ENCODE measurements at regions not wholly inside any gene's neighbourhood (a gene's known extent, or its start where the extent isn't known, plus 50 kb on each side); places are given as distances from the start of the nearest gene placed in this dataset.

DNA sequence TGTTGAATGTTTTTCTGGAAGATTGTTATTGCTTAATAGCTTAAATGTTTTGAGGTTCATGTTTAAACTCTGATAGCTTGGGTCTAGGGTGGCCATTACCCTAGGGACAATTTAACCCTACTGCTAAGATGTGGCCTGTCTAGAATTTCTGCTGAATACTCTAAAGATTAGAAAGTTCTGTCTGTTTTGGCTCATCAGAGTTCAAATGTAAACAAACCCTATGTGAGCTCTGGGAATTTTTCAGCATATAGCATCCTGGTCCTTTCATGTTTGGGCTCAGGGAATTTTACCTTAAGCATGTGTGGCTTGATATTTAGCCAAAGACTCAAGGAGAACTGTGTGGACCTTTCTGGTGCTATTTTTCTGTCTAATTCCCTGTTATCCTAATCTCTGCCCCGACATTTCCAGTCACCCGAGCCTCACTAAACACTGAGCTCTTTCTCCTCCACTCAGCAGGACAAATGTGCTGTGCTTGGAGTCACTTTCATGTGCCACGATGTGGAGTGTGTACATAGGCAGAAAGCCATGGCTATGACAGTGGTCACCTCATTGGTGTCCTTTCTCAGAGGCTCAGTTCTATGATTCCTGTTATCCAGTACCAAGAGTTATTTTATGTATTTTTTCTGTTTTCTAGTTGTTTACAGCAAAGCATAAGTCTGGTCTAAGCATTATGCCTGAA is 492.5 kb upstream of the SPHKAP start:
- FAIRE-seq, result no peak
- DNase-seq (ENCODE audit: extremely low spot score, insufficient read length, low read depth), result no peak

DNA sequence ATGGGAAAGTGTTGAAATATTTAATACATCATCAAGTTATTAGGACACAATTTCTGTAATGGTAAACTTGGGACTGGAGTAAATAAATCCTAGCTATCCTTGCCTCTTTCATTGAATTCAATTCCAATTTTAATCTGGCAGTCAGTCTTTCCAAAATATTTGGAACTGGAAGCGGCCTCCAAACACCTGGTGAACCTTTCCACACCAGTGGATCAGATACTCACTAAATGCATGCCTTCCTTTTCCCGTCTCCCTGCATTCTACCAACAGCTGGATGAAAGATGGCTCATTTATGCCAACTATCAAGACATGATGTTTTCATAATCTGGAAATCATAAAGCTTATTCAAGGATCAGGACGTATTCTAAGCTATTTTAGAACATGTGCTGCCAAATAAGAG is 488.2 kb upstream of the SPHKAP start:
- FAIRE-seq, result no peak

DNA sequence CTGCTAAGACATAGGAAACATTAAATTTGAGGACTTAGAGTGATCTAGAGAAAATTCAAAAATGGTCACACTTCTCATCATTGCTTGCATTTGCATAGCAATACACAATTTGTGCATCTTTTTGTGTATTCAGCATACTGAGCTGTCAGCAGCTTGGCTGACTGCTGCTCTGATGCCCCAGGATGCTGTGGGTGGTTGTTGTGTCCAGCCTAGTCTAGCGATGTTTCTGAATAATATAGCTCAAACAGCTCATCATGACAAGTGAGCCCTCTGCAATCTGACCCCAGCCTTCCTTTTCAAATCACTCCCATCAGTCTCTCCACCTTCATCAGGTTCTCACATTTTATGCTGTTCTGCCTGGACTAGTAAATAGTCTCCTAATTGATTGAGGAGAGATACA is 483.7 kb upstream of the SPHKAP start:
- DNase-seq (ENCODE audit: extremely low spot score, insufficient read length, low read depth) (no peak), FAIRE-seq (no peak)

More for the DNA sequence above, 488.2 kb upstream of the SPHKAP start:
- DNase-seq (ENCODE audit: extremely low spot score, insufficient read length, low read depth), result no peak

DNA sequence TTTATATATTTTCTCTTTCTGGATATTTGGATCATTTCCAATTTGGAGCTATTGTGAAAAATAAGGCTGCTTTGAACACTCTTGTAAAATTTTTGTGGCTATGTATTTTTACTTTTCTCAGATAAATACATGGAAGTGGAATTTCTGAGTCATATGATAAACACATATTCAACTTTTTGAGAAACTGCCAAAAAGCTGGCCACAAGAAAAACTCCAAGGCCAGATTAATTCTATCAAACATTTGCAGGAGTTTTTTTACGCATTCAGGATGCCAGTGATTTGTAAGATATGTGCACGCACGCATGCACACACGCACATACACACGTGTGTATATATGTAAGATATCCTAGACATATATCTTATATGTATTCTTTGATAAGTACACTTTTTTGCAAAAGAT is 477.5 kb upstream of the SPHKAP start:
- no peak for DNase-seq (ENCODE audit: extremely low spot score, insufficient read length, low read depth)
- no peak for FAIRE-seq

DNA sequence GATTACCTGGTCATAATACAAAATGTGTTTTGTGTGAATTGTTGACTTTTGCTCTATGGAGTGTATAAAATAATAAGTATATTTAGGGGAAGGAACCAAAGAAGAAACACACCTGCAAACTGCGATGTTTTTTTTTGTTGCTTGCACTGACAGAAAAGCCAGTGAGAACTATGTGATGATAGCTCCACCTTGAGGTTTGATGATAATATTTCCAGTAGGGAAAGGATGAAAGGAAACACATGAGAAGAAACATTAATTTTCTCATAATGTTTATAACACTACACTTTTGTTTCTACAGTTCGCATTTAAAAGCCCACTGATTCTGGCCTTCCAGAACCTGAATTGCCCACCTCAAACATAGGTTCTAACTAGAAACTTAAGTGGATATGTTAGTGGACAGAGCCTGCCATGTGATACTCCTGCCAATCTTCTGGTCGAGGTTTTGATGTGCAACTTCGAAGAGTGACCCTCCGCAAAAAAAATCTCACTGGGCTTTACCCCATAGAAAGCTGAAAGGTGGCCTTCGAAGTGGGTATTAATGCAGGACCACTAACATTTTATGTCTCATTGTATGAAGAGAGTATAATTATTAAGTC is 476.4 kb upstream of the SPHKAP start:
- DNase-seq (ENCODE audit: extremely low spot score, insufficient read length, low read depth) (no peak), FAIRE-seq (no peak)

DNA sequence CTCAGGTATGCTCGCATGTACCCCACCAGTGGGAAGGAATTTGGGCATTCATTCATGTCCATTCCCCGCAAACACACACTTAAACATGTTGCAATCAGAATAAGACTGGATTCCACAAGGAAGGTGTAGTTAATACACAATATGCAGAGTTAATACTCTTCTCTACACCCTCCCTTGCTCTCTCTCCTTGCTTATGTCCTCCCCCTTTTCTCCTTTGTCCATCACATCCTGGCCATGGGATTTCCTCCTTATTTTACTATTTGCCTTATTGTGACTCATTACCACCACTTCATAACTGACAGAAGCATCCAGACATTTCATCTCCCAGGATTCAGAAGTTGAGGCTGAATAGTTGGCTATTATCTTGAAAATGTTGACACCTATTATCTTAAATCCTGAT is 473.8 kb upstream of the SPHKAP start:
- FAIRE-seq (no peak), DNase-seq (ENCODE audit: extremely low spot score, insufficient read length, low read depth) (no peak)

DNA sequence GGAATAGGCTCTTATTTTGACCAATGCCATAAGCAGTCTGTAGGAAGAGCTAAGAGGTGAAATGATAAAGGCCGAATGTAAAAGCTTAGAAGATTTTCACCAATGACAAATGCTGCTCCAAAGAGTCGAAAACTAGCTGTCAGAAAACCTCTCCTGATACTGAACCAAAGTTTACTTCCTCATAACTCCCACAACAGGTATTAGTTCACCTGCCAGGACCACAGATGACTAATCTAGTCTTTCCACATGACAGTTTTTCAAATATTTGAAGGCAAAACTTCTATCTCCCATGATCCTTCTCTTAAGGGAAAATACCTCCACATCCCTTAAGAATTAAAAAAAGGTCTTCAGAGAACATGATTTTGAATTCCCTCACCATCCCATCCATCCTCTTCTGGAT is 473.2 kb upstream of the SPHKAP start:
- no peak for DNase-seq (ENCODE audit: extremely low spot score, insufficient read length, low read depth)
- FAIRE-seq, result no peak

DNA sequence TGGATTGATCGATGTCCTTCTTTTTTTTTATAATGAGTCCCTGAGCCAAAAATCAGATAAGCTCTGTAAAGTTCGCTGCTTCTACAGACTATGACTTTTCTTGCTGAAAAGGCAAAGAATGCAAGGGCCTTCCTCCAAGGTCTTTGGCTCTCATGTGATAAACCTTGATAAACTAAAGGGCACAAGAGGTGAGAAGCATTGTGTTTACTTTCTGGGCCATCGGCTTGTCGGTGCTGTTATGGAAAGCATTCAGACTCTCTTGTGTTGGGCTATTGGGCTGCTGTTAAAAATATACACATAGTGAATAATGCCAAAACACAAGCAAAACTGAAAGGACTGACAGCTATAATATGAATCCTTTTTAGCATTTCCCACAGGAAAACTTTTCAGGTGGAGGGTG is 472.4 kb upstream of the SPHKAP start:
- DNase-seq (ENCODE audit: extremely low spot score, insufficient read length, low read depth) (no peak), FAIRE-seq (no peak)

DNA sequence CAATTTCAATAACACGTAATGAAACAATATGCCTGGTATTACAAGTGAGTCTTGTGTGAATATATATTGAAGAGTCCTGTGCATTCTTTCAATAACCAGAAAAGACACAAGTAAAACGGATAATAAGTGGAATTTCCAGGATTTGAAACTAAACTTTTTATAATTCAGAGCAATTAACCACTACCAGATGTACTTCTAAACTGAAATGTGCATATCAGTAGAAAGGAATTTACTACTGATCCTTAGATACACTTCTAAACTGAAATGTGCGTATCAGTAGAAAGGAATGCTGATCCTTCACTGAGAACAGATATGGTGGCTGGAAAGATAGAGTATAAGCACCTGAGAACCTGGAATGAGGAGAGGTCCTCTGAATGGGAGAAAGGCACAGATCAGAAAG is 470.9 kb upstream of the SPHKAP start:
- DNase-seq (ENCODE audit: extremely low spot score, insufficient read length, low read depth), result no peak
- FAIRE-seq, result no peak

DNA sequence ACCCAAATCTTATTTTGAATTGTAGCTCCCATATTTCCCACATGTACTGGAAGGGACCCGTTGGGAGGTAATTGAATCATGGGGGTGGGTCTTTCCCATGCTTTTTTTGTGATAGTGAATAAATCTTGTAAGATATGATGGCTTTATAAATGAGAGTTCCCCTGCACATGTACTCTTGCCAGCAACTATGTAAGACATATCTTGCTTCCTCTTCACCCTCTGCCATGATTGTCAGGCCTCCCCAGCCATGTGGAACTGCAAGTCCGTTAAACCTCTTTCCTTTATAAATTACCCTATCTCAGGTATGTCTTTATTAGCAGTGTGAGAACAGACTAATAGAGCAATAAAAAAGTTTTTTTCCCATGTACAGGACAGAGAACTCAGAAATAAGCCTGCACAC is 468.4 kb upstream of the SPHKAP start:
- DNase-seq (ENCODE audit: extremely low spot score, insufficient read length, low read depth) (no peak), FAIRE-seq (no peak)

DNA sequence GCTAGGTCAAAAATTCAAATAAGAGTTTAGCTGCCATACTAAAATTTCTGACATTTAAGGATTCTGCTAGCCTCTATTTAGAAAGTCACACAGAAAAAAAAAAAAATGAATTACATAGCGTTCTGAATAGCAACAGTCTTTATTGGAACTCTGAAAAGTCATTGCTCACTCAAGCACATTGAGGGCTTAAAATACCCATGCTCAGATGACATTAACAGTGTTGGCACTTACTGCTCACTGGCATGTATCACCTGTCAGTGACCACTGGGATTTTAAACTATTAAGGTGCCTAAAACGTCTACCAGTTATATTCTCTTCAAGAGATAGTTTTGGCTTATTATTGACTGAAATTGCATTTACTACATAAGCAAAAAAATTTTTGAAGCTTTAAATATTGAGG is 468.0 kb upstream of the SPHKAP start:
- DNase-seq (ENCODE audit: extremely low spot score, insufficient read length, low read depth) (no peak), FAIRE-seq (no peak)

DNA sequence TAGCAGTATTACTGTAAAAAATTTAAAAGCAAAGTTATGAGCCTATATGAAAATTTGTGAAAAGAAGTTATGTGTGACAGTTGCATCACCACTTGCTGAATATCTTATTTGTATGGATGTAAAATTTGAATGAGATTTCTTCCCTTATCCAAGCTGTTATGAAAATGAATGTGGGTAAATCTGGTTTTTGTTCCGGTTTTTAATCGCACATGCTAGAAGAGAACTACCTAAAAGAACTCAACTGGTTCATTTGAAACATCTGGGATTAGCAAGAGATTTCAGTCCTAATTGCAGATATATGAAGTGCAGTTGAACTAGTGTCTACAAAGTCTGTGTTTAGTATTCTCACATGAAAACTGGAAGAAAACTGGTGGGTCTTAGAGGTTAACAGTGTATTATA is 467.1 kb upstream of the SPHKAP start:
- FAIRE-seq (no peak), DNase-seq (ENCODE audit: extremely low spot score, insufficient read length, low read depth) (no peak)

DNA sequence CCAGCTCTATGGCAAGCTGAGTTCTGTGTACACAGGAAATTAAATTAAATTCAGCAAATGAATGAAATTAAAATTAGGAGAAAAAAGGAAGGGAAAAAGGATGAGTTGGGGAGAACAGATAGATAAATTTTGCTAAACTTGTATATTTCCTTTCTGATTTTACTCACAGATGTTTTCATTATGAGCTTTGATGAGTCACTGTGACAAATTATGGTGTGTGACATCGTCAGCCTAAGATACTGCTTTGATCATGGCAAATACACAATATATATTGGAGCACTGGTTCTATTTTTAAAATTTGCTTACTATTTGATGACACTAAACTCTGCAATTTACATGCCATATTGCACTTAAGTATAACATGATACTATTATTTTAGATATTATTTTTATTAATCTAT is 464.6 kb upstream of the SPHKAP start:
- no peak for FAIRE-seq
- no peak for DNase-seq (ENCODE audit: extremely low spot score, insufficient read length, low read depth)

DNA sequence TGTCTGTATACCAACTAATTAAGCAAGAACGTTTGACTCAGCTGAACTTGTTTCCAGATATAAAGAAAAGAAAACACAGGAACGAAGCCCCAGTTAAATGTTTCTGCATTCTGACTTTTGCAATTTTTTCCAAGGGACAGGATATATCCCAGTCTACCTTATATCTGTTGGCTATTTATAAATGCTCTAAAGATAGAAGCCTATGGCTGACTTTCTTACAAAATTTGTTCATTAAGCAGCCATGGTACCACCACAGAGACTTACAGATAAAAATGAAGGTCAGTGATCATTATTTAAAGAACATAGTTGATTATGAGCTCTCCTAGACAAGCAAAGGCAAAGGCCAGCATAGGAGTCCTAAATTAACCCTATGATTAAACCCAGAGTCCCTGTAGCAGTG is 462.7 kb upstream of the SPHKAP start:
- DNase-seq (ENCODE audit: extremely low spot score, insufficient read length, low read depth) (no peak), FAIRE-seq (no peak)

DNA sequence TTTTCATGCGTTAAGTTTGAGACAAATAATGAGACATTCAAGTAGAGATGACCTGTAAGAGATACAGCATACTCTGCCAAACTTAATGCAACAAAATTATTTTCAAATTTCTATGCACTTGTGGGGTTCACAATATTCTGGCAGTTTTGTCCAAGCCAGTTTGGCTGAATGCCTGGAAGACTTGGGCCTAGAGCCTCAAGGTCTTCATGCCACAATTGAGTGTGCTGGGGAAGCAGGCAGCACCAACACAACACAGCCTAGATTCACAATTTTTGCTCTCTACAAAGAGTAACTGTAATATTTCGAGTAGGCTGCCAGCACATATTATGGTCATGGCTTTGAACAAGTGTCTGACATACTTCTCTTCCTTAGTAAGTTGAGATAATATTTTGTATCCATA is 461.4 kb upstream of the SPHKAP start:
- FAIRE-seq (no peak), DNase-seq (ENCODE audit: extremely low spot score, insufficient read length, low read depth) (no peak)

DNA sequence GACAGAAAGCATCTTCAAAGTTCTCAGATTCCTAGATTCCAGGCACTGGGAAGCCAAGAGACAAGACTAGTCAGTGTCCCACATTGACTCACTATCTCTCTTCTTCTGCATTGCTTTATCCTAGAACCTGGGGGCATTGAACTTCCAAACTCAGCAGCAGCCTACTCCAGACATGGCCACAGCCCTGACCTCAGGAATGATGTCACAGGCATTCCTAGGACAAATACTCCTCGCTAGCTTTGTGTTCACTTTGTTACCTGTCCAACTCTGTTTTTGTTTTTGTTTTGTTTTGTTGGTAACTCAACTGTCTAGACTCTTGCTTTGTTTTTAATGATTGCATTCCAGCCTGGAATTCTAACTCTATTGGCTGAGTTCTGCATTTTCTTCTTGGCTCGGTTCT is 449.3 kb upstream of the SPHKAP start:
- DNase-seq (ENCODE audit: extremely low spot score, insufficient read length, low read depth), result no peak

DNA sequence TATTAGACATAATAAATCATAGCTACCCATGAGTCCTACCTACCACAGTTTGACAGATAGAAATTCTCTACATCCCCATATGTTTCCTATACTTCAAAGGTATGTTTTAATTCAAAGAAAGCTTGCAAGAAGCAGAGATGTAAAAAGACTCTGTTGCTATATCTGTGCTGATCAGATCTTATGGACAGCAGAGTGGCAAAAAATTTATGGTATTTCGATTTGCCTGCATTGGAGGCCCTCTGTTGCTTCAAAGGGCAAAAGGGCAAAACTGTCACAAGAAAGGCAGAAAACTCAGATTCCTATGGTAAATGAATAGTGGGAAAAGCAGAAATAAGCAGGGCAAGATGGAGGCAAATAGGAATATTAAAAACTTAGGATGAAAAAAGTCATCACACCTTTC is 447.8 kb upstream of the SPHKAP start:
- no peak for DNase-seq (ENCODE audit: extremely low spot score, insufficient read length, low read depth)
- FAIRE-seq, result no peak

More for the DNA sequence above, 449.3 kb upstream of the SPHKAP start:
- no peak for FAIRE-seq

DNA sequence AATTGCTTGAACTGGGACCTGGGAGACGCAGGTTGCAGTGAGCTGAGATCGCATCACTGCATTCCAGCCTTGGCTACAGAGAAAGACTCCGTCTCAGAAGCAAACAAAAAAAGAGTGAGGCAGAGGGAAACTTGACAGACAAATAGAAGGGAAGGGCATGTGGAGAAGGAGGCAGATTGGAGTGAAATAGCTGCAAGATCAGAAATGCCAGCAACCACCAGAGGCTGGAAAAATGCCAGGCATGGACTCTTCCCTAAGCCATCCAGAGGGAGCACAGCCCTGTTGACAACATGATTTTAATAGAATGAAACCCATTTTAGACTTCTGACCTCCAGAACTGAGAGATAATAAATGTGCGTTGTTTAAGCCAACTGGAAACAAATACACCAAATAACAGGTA is 447.2 kb upstream of the SPHKAP start:
- DNase-seq (ENCODE audit: extremely low spot score, insufficient read length, low read depth) (no peak), FAIRE-seq (no peak)

DNA sequence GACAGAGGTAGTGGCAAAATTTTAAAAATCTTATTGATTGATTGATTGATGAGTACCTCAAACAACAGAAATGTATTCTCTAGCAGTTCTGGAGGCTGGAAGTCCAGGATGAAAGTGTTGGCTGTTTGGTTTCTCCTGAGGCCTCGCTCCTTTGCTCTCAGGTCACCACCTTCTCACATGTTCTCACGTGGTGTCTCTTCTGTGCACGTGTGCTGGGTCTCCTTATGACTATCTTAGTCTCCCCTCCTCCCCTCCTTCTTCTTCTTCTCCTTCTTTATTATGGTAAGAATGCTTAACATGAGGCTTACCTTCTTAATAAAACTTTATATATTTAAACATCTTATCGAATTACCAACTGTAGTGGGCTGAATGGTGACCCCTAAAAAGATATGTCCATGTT is 446.0 kb upstream of the SPHKAP start:
- FAIRE-seq (no peak), DNase-seq (ENCODE audit: extremely low spot score, insufficient read length, low read depth) (no peak)

DNA sequence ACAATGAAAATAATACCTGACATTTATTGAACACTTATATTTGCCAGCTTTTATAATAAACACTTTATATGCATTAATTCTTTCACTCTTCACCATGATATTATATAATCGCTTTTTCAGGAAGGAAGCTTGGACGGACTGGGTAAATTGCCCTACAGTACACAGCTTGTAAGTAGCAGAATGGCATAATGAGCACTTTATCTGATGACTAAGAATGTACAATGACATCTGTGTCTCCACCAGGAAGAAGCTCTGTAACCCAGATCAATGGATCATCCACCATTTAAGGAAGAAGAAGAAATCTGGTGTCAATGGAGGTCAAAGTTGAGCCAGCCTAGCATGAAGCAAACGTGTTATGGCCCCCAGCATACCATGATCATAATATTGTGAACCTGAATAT is 444.0 kb upstream of the SPHKAP start:
- DNase-seq (ENCODE audit: extremely low spot score, insufficient read length, low read depth), result no peak
- no peak for FAIRE-seq

DNA sequence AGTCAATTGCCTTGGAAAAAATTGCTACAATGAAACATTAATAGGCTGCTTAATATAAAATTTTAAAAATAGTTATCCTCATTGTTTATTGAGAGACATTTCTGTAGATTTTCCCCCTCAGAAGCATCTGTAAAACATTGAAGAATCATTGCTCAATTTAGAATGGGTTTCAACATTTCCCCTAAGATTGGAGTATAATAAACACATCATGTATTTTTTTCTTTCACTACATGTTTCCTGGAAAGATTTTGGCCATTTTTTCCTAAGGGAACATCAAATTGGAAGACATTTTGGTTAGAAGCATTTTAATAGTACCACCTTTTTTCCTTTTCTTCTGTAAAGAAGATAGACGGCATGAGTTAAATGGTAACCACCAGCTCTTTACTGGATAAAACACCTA is 443.2 kb upstream of the SPHKAP start:
- DNase-seq (ENCODE audit: extremely low spot score, insufficient read length, low read depth), result no peak
- no peak for FAIRE-seq

DNA sequence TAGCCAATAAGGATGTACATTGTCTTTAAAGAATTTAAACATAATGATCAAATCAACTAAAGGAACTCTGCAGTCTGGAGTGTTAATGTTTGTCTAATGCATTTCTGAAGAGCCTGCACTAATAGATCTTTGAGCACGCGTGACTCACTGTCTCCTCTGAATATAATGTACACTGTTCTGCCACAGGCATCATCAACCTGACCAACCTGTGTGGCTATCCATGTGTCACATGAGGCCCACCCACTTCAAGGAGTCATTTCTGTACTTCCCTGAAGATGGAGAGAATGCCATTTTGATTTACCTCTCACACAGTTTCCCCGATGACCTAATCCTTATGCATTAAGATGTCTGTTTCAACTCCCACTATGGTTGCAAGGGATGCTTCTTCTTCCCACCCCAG is 434.0 kb upstream of the SPHKAP start:
- DNase-seq (ENCODE audit: extremely low spot score, insufficient read length, low read depth) (no peak), FAIRE-seq (no peak)

Measured in GM18507 (cell line).